ENCODE measurements at regions not wholly inside any gene's neighbourhood (a gene's known extent, or its start where the extent isn't known, plus 50 kb on each side); places are given as distances from the start of the nearest gene placed in this dataset.

DNA sequence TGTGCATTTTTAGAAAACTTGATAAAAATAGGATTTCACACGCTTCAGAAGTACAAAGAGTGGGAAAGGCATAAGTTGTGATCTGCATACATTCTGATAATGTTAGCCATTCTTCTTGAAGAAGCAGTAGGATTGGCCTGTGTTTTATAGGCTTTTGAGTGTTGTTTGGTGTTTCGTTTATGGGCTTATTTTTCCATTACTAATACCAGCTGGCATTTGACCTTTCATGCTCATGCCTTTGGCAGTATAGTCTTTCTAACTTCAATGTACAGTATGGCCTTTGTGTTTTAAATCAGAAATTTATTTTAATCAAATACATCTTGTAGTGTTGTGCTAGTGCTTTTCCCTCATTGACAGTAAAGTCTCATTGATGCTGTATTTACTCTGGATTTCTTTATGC, 51.5 kb upstream of the SLC4A4 start:
- Histone ChIP-seq H3F3A (ENCODE audit: insufficient read depth, low read depth) (no peaks in the 10 kb centered on the region), H3K27me3 (ENCODE audit: insufficient read depth, low read depth) (no peaks in the 10 kb centered on the region), H3K4me2 (no peak overlapping the region), H3K9me3 (ENCODE audit: insufficient read depth, low read depth) (no peaks in the 10 kb centered on the region), H3K4me3 (no peak overlapping the region), H3K79me2 (ENCODE audit: low read depth) (no peaks in the 10 kb centered on the region), H3K36me3 (ENCODE audit: low read depth) (no peaks in the 10 kb centered on the region), H3K4me1 (replicated peaks; ENCODE audit: insufficient read depth) (no peaks in the 10 kb centered on the region), H3K9me2 (ENCODE audit: insufficient read depth) (no peaks in the 10 kb centered on the region), H2AFZ (no peak overlapping the region), H4K20me1 (ENCODE audit: insufficient read depth) (no peaks in the 10 kb centered on the region), H3K27ac (no peak overlapping the region)
- BruUV-seq (replicated peaks) = no TSS peak
- TF ChIP-seq EZH2 (IDR thresholded peaks at IDR 0.05; ENCODE audit: low read depth) = no peak
- no peak for DNase-seq
- POLR2A ChIA-PET (ENCODE audit: unreplicated experiment) = no interaction called here
- CTCF ChIA-PET = no interaction called here
- intact Hi-C loops (cut with micrococcal nuclease; ENCODE audit: unreplicated experiment) = no loop called here

DNA sequence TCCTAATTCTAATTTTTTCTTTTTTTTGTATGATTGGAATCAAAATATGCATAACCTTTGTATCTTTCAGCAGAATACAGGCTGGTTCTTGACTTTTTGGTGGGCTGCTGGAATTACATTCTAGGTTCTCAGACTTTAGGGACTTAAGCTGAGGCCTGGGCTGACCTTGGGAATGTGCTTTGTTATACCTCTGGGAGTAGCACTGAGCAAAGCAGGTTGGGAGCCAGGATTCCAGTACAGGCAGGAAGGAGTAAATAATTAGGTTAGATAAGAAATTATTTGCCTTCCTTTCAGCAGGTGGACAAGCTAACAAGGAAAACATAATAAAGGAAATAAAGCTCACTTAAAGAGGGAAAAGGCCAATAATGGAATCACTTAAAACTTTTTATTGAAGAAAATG, 49.9 kb upstream of the SLC4A4 start:
- no peaks in the 10 kb centered on the region for H3K27me3 ChIP-seq (ENCODE audit: insufficient read depth, low read depth)

More for the DNA sequence above, 49.9 kb upstream of the SLC4A4 start:
- H3K9me2 ChIP-seq (ENCODE audit: insufficient read depth) = no peaks in the 10 kb centered on the region
- H3F3A ChIP-seq (ENCODE audit: insufficient read depth, low read depth) = no peaks in the 10 kb centered on the region
- H3K4me3 ChIP-seq = no peak overlapping the region
- ChIA-PET CTCF (no interaction called here), POLR2A (ENCODE audit: unreplicated experiment) (no interaction called here)
- no peaks in the 10 kb centered on the region for H3K9me3 ChIP-seq (ENCODE audit: insufficient read depth, low read depth)
- no peaks in the 10 kb centered on the region for H3K4me1 ChIP-seq (replicated peaks; ENCODE audit: insufficient read depth)
- H2AFZ ChIP-seq = no peak overlapping the region
- H3K4me2 ChIP-seq = no peak overlapping the region
- BruUV-seq (replicated peaks) = no TSS peak
- DNase-seq = no peak
- TF ChIP-seq, protein P1, sequence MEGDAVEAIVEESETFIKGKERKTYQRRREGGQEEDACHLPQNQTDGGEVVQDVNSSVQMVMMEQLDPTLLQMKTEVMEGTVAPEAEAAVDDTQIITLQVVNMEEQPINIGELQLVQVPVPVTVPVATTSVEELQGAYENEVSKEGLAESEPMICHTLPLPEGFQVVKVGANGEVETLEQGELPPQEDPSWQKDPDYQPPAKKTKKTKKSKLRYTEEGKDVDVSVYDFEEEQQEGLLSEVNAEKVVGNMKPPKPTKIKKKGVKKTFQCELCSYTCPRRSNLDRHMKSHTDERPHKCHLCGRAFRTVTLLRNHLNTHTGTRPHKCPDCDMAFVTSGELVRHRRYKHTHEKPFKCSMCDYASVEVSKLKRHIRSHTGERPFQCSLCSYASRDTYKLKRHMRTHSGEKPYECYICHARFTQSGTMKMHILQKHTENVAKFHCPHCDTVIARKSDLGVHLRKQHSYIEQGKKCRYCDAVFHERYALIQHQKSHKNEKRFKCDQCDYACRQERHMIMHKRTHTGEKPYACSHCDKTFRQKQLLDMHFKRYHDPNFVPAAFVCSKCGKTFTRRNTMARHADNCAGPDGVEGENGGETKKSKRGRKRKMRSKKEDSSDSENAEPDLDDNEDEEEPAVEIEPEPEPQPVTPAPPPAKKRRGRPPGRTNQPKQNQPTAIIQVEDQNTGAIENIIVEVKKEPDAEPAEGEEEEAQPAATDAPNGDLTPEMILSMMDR (conservative IDR thresholded peaks at IDR 0.05) = no peak
- no peak for TF ChIP-seq EZH2 (IDR thresholded peaks at IDR 0.05; ENCODE audit: low read depth)
- H3K27ac ChIP-seq = no peak overlapping the region
- H4K20me1 ChIP-seq (ENCODE audit: insufficient read depth) = no peaks in the 10 kb centered on the region
- H3K79me2 ChIP-seq (ENCODE audit: low read depth) = no peaks in the 10 kb centered on the region
- intact Hi-C loops (cut with micrococcal nuclease; ENCODE audit: unreplicated experiment) = no loop called here
- H3K36me3 ChIP-seq (ENCODE audit: low read depth) = no peaks in the 10 kb centered on the region

Data from PC-9 (cell line).